GM12874 (cell line): ENCODE measurements at regions not wholly inside any gene's neighbourhood (a gene's known extent, or its start where the extent isn't known, plus 50 kb on each side); places are given as distances from the start of the nearest gene placed in this dataset.

Experiments
- TF ChIP-seq, protein P1 (sequence below): IDR thresholded peaks from 2 replicates; pipeline ENCODE4 v1.5.1; 2011; ENCODE audit warnings: low read depth, mild to moderate bottlenecking, control low read depth, low read length, moderate library complexity; ENCODE audit not compliant: insufficient read depth

DNA sequence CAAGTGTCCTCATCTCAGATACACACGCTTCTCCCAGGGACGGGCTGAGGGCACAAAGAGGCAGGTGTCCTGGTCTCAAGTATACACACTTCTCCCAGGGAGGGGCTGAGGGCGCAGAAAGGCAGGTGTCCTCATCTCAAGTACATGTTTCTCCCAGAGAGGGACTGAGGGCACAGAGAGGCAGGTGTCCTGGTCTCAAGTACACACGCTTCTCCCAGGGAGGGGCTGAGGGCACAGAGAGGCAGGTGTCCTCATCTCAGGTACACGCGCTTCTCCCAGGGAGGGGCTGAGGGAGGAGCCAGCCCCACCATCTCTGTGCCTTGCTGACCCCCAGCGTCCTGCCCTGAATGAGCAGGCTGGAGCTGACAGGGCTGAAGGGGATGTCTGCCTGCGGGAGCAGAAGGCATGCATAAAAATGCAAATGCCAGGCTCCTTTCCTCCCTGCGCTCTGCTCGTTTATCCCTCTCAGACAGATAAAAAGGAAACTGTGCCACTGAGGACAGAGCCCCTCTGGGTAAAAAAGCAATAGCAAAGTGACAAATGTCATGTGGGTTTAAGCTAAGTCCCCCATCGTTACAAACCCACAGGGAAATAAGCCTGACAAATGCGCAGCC, 96.1 kb upstream of the UQCRFS1 start:
- TF ChIP-seq, protein P1, sequence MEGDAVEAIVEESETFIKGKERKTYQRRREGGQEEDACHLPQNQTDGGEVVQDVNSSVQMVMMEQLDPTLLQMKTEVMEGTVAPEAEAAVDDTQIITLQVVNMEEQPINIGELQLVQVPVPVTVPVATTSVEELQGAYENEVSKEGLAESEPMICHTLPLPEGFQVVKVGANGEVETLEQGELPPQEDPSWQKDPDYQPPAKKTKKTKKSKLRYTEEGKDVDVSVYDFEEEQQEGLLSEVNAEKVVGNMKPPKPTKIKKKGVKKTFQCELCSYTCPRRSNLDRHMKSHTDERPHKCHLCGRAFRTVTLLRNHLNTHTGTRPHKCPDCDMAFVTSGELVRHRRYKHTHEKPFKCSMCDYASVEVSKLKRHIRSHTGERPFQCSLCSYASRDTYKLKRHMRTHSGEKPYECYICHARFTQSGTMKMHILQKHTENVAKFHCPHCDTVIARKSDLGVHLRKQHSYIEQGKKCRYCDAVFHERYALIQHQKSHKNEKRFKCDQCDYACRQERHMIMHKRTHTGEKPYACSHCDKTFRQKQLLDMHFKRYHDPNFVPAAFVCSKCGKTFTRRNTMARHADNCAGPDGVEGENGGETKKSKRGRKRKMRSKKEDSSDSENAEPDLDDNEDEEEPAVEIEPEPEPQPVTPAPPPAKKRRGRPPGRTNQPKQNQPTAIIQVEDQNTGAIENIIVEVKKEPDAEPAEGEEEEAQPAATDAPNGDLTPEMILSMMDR: no peak

DNA sequence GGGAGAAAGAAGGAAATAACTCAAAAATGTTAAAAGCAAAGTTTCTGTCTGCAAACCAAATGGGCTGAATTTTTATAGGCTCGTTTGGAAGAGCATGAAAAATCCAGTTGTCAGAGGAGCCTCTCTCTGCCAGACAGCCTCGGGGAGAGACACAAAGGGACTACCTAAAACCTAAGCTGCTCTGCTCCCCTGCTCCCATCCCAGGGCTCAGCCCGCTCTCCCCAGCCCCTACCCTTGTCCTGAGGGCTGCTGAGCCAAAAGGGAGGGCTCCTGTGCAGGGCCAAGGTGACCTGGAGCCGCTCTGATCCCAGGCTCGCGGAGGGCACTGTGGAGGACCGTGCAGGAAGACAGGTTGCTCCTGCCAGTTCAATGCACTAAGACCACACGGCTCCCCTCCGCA, 96.7 kb upstream of the UQCRFS1 start:
- TF ChIP-seq, protein P1: no peak

DNA sequence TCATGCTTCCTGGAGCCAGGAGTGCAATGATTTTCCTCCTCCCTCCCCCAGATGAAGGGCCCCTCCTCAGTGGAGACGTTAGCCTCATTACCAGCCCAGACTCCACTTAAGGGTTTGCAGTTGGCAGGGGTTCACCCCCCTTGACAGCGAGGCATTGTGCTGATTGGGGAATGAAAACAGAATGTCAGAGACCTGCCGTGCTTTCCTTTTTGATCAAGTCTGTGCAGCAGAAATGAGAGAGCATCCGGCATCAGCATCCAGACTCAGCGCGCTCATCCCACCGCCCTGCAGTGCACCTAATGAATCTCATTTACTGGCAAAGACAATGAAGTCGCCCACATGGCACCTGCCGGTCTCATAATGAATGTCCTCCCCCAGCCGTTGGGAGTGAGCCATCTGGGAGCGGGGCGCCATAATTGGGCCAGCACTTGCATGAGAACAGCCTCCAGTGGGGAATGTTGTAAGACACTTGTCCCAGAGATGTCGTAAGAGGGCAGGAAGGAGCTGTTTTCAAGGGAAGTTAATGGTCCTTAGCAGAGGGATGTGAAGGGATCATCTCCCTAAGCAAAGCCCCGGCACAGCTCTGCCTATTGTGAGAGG, 98.3 kb upstream of the UQCRFS1 start:
- TF ChIP-seq, protein P1: no peak

DNA sequence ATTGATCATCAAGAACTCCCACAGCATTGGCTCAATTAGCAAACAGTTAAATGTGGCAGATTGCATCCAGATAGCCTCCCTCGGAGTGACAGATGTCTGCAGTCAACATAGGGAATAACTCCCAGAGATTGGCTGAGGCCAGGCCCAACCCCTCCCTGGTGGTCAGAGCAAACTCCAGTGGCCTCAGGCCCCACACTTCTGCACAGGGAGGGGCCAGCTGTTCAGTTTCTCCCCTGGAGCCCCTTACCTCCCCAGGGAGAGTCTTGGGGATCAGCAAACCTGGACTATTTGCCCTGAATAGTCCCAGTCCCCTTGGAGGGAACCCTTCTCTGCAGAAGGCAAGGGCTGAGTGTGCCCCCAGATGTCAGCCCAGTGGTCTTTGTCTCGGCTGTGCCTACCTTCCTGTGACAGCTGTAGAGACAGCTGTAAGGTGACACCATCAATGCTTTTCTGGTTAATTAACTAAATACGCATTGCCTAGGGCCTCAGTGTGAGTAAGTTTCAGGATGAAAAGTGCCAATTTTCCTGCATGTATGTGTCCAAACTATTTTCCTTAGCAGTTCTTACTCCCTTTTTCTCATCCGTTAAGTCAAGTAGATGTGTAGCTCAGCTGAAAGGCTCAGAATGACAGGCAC, 102.7 kb upstream of the UQCRFS1 start:
- TF ChIP-seq, protein P1: no peak

DNA sequence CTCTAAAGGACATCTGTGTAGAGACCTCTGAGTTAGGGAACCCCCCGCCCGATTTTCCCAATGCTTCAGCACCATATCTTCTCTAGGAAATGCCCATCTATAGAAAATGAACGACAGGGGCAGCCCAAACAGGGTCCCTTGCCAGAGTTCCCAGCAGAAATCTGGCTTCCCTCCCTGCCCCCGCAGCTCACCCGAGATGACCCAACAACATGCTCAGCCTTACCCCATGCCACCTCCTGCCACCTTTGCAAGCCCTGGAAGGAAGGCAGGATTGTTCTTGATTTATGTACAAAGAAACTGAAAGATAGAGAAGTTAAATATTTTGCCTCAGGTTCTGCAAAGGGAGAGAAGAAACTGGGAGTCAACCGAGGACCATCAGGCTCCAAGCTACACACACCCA, 105.6 kb upstream of the UQCRFS1 start:
- TF ChIP-seq, protein P1: no peak

DNA sequence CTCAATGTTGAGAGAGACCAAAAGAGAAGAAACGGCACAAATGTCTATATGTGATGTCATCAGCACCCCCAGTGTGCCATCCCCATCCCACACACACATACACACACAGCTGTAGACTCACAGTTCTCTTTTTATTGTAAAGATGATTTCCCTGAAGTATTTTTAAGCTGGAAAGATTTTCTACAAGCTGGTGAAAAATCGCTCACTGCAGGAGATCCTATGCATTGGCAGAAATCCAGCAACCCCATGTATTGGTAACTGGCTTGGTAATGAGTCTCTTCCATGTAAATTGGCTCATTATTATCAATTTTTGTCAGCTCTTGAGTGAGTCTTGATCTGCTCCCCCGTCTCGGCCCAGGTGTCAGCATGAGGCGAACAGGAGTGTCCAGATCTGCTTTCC, 107.1 kb upstream of the UQCRFS1 start:
- TF ChIP-seq, protein P1: no peak

DNA sequence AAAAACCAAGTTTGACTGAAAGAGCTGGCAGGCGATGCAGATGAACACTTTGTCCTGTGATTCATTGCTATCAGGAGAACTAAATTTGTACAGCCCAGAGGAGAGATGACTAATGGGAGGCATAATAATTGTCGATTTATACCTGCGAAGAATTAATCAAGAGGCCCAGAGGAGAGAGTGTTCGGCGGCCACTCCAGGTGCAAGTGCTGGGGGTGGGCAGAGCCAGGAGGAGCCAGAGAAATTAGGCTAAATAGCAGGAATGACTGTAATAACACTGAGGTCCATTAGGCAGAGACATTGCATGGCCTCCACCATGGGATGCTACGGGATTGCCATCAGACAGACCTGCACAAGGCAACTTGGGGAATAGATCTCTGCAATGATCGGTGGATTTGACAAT, 107.7 kb upstream of the UQCRFS1 start:
- TF ChIP-seq, protein P1: no peak
